ENCODE measurements at regions not wholly inside any gene's neighbourhood (a gene's known extent, or its start where the extent isn't known, plus 50 kb on each side); places are given as distances from the start of the nearest gene placed in this dataset.

DNA sequence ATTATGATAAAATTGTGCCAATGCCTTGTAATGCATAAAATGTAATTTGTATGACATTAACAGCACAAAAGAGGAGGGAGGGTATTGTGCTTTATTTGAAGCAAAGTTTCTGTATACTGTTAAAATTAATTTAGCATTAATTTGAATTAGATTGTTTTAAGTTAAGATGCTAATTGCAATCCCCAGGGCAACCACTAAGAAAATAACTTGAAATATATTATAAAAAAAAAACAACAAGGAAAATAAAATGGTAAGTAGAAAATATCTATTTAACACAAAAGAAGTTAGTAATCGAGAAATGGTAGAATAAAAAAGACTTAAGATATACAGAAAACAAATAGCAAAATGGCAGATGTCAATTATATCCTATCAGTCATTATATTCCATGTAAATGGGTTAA, 131.4 kb upstream of the KAZN start:
- FAIRE-seq: no peak
- no peak overlapping the region for H3K4me3 ChIP-seq (replicated peaks in 1 of 3; ENCODE audit: insufficient read depth in 1 of 3, low read depth in 2 of 3, low read length in 3 of 3)
- no peaks in the 10 kb centered on the region for H3K36me3 ChIP-seq (replicated peaks in 1 of 2; ENCODE audit: control insufficient read depth in 1 of 2, insufficient read depth in 2 of 2, low read length in 2 of 2)
- WGBS (ENCODE audit: low lambda C conversion rate): 2% methylated on average over 1 of the region's 1 CpG
- no peaks in the 10 kb centered on the region for H3K9me3 ChIP-seq (ENCODE audit: low read length)
- in situ Hi-C loops (cut with HindIII; ENCODE audit: extremely low pct_ligation_motif_present, low pct_unique_long_range_greater_than_20kb): no loop called here
- intact Hi-C loops (cut with micrococcal nuclease; ENCODE audit: unreplicated experiment): no loop called here
- no peak overlapping the region for H2AFZ ChIP-seq (ENCODE audit: low read length)
- ChIA-PET CTCF (ENCODE audit: low intra/inter-chr PET ratio, low total read pairs) (no interaction called here), POLR2A (no interaction called here)
- no peak overlapping the region for H3K4me2 ChIP-seq (ENCODE audit: low read depth, low read length)
- no peak for DNase-seq (ENCODE audit: low spot score)
- H3K9ac ChIP-seq (ENCODE audit: insufficient read depth, low read depth, low read length): no peak overlapping the region
- no peaks in the 10 kb centered on the region for H3K79me2 ChIP-seq (ENCODE audit: insufficient read depth, low read length)
- H3K27me3 ChIP-seq (ENCODE audit: control insufficient read depth in 1 of 2, insufficient read depth in 2 of 2, low read length in 2 of 2): no peaks in the 10 kb centered on the region; a peak in 2 of 5 replicates
- H3K4me1 ChIP-seq (ENCODE audit: insufficient read depth, low read length): no peaks in the 10 kb centered on the region
- H3K27ac ChIP-seq (ENCODE audit: extremely low read length, insufficient read depth, low read length): no peak overlapping the region
- no peak for ATAC-seq
- TF ChIP-seq, protein P1, sequence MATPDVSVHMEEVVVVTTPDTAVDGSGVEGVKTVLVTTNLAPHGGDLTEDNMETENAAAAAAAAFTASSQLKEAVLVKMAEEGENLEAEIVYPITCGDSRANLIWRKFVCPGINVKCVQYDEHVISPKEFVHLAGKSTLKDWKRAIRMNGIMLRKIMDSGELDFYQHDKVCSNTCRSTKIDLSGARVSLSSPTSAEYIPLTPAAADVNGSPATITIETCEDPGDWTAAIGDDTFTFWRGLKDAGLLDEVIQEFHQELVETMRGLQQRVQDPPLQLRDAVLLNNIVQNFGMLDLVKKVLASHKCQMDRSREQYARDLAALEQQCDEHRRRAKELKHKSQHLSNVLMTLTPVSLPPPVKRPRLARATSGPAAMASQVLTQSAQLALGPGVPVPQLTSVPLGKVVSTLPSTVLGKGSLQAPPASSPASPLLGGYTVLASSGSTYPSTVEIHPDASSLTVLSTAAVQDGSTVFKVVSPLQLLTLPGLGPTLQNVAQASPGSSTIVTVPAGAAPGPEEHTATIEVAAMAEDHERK (CRISPR knock-in tag; IDR thresholded peaks at IDR 0.05; ENCODE audit: low read depth): no peak
- TF ChIP-seq, protein P2, sequence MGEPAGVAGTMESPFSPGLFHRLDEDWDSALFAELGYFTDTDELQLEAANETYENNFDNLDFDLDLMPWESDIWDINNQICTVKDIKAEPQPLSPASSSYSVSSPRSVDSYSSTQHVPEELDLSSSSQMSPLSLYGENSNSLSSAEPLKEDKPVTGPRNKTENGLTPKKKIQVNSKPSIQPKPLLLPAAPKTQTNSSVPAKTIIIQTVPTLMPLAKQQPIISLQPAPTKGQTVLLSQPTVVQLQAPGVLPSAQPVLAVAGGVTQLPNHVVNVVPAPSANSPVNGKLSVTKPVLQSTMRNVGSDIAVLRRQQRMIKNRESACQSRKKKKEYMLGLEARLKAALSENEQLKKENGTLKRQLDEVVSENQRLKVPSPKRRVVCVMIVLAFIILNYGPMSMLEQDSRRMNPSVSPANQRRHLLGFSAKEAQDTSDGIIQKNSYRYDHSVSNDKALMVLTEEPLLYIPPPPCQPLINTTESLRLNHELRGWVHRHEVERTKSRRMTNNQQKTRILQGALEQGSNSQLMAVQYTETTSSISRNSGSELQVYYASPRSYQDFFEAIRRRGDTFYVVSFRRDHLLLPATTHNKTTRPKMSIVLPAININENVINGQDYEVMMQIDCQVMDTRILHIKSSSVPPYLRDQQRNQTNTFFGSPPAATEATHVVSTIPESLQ (CRISPR knock-in tag; conservative IDR thresholded peaks at IDR 0.05): no peak
- TF ChIP-seq ZKSCAN8 (CRISPR knock-in tag; IDR thresholded peaks at IDR 0.05; ENCODE audit: borderline replicate concordance): no peak
- no peak for TF ChIP-seq SPEN (CRISPR knock-in tag; IDR thresholded peaks at IDR 0.05; ENCODE audit: low read depth)
- TF ChIP-seq, protein P3, sequence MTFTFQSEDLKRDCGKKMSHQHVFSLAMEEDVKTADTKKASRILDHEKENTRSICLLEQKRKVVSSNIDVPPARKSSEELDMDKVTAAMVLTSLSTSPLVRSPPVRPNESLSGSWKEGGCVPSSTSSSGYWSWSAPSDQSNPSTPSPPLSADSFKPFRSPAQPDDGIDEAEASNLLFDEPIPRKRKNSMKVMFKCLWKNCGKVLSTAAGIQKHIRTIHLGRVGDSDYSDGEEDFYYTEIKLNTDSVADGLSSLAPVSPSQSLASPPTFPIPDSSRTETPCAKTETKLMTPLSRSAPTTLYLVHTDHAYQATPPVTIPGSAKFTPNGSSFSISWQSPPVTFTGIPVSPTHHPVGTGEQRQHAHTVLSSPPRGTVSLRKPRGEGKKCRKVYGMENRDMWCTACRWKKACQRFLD (CRISPR knock-in tag; IDR thresholded peaks at IDR 0.05; ENCODE audit: borderline replicate concordance): no peak
- no peak for TF ChIP-seq ZFX (CRISPR knock-in tag; IDR thresholded peaks at IDR 0.05; ENCODE audit: low read depth)
- TF ChIP-seq ADNP (CRISPR knock-in tag; IDR thresholded peaks at IDR 0.05): no peak
- no peak for TF ChIP-seq RAD21 (CRISPR knock-in tag; IDR thresholded peaks at IDR 0.05)
- TF ChIP-seq KLF15 (CRISPR knock-in tag; IDR thresholded peaks at IDR 0.05; ENCODE audit: borderline replicate concordance): no peak
- TF ChIP-seq TEAD3 (CRISPR knock-in tag; optimal IDR thresholded peaks at IDR 0.05; ENCODE audit: borderline replicate concordance): no peak
- TF ChIP-seq ARNT2 (CRISPR knock-in tag; IDR thresholded peaks at IDR 0.05; ENCODE audit: low read depth): no peak
- TF ChIP-seq, protein P4, sequence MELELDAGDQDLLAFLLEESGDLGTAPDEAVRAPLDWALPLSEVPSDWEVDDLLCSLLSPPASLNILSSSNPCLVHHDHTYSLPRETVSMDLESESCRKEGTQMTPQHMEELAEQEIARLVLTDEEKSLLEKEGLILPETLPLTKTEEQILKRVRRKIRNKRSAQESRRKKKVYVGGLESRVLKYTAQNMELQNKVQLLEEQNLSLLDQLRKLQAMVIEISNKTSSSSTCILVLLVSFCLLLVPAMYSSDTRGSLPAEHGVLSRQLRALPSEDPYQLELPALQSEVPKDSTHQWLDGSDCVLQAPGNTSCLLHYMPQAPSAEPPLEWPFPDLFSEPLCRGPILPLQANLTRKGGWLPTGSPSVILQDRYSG (CRISPR knock-in tag; IDR thresholded peaks at IDR 0.05): no peak
- no peaks in the 10 kb centered on the region for H4K20me1 ChIP-seq (ENCODE audit: insufficient read depth, low read length)
- BruUV-seq (replicated peaks): no TSS peak
